Muscle of leg (tissue), 3 donors: ENCODE measurements at regions not wholly inside any gene's neighbourhood (a gene's known extent, or its start where the extent isn't known, plus 50 kb on each side); places are given as distances from the start of the nearest gene placed in this dataset.
"Not testable (repeated sequence)": the region's sequence is repeated elsewhere in the genome, so short reads cannot be mapped to it uniquely, and the experiment has no call there.

Source experiments
- DNase-seq: peaks from one replicate; pipeline ENCODE4 v3.0.0; 2013
- H3K27ac ChIP-seq: one replicate; pipeline ENCODE4 v1.5.1; 2013; ENCODE audit warnings: mild to moderate bottlenecking, low read length, control low read depth
- H3K27me3 ChIP-seq: one replicate; pipeline ENCODE4 v1.6.1; 2013; ENCODE audit warnings: low read length; ENCODE audit not compliant: control insufficient read depth, insufficient read depth
- H3K36me3 ChIP-seq: one replicate; pipeline ENCODE4 v1.6.1; 2013; ENCODE audit warnings: low read length; ENCODE audit not compliant: control insufficient read depth, insufficient read depth
- H3K4me1 ChIP-seq: one replicate; pipeline ENCODE4 v1.6.1; 2013; ENCODE audit warnings: low read length; ENCODE audit not compliant: control insufficient read depth, insufficient read depth
- H3K4me3 ChIP-seq: one replicate; pipeline ENCODE4 v1.5.1; 2013; ENCODE audit warnings: low read length, control low read depth
- H3K9me3 ChIP-seq: replicated peaks from 2 replicates; pipeline ENCODE4 v1.6.1; 2013; ENCODE audit warnings: low read depth, low read length; ENCODE audit not compliant: control insufficient read depth
- WGBS: methylation state at CpG from one replicate; pipeline ENCODE4 v1.1.5; 2013; ENCODE audit warnings: missing lambda C conversion rate; ENCODE audit not compliant: insufficient coverage; 5-methylcytosine and 5-hydroxymethylcytosine counted together

DNA sequence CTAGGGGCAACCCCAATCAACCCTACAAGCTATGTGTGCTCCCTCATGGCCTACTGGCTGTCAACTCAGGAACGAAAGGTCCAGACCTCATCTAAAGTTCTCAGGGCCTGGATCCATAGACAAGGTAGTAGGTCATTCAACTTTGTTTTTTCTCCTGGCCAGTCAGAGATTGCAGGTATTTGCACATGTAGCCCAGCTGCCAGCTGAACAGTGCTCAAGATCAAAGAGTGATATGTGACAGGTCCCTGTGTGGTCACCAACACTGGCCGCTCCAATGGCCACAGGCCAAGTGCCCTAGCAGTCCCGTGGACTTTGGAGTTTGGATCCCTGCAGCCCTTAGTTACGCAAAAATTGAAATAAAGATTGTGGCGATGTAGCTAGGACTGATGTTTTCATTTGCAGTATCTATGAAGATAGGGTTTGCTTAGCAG lies 60.6 kb upstream of the ATXN1 start:
- no peak for DNase-seq
- no peaks in the 10 kb centered on the region for H3K4me1 ChIP-seq
- no peaks in the 10 kb centered on the region for H3K27me3 ChIP-seq
- H3K27ac ChIP-seq: no peak overlapping the region
- no peak overlapping the region for H3K4me3 ChIP-seq
- no peaks in the 10 kb centered on the region for H3K36me3 ChIP-seq
- WGBS: 77% methylated on average over 3 of the region's 5 CpGs
- H3K9me3 ChIP-seq: no peaks in the 10 kb centered on the region

GRCh38 chr6:16820262-16820661 lies 59.0 kb upstream of the ATXN1 start:
- not testable (repeated sequence) for DNase-seq, H3K9me3 ChIP-seq, H3K27me3 ChIP-seq, H3K36me3 ChIP-seq, H3K27ac ChIP-seq, H3K4me1 ChIP-seq, H3K4me3 ChIP-seq
- WGBS: 100% methylated on average over 1 of the region's 3 CpGs

DNA sequence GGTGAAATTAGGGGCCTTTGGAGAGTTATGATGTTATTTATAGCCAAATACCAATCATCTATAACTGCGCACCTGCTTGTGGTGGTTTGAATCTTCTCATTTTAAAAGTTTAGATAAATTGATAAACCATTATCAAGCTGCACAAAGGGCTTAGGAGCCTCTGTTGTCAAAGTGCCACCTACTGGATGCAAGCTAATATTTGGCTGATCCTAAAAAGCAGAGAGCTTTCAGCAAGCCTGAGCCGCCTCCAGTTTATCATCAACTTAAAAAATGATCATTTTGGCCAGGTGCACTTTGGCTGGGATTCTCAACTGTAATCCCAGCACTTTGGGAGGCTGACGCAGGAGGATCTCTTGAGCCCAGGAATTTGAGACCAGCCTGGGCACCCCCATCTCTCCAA lies 58.5 kb upstream of the ATXN1 start:
- 67% methylated on average over 1 of the region's 3 CpGs for WGBS
- DNase-seq: peak; percentile 49

GRCh38 chr6:16818992-16819626 lies 57.8 kb upstream of the ATXN1 start:
- Histone ChIP-seq H3K27ac (no peak overlapping the region), H3K4me3 (no peak overlapping the region), H3K9me3 (no peaks in the 10 kb centered on the region), H3K36me3 (no peaks in the 10 kb centered on the region), H3K4me1 (no peaks in the 10 kb centered on the region), H3K27me3 (no peaks in the 10 kb centered on the region)
- DNase-seq: no peak
- WGBS: 80% methylated on average over 1 of the region's 5 CpGs

More for the DNA sequence above, 58.5 kb upstream of the ATXN1 start:
- Histone ChIP-seq H3K27ac (no peak overlapping the region), H3K27me3 (no peaks in the 10 kb centered on the region), H3K4me1 (no peaks in the 10 kb centered on the region), H3K9me3 (no peaks in the 10 kb centered on the region), H3K36me3 (no peaks in the 10 kb centered on the region), H3K4me3 (no peak overlapping the region)

DNA sequence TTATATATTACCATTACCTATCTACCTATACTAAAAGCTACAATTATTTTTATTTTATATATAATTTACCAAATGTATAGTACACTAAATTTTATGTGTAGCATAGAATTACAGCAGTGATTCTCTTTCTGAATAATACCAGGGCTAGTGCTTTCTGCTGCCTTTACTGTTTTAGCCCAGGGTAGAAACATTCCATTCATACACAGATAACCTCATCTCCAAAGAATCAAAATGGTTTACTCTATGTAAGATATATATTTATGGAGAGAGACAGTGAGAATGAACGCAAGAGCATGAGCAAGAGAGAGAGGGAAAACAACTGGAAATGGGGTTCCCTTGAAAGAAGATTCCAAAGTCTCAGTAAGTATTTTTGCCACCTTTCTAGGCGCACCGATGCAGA lies 56.3 kb upstream of the ATXN1 start:
- 84% methylated on average over 2 of the region's 3 CpGs for WGBS
- H3K4me3 ChIP-seq: no peak overlapping the region
- H3K4me1 ChIP-seq: no peaks in the 10 kb centered on the region
- no peaks in the 10 kb centered on the region for H3K27me3 ChIP-seq
- H3K27ac ChIP-seq: no peak overlapping the region
- peaks cover 5% of the 10 kb centered on the region for H3K9me3 ChIP-seq
- no peaks in the 10 kb centered on the region for H3K36me3 ChIP-seq
- no peak for DNase-seq

GRCh38 chr6:16816891-16817290 lies 55.6 kb upstream of the ATXN1 start:
- Histone ChIP-seq H3K4me3 (no peak overlapping the region), H3K36me3 (no peaks in the 10 kb centered on the region), H3K27me3 (no peaks in the 10 kb centered on the region), H3K4me1 (no peaks in the 10 kb centered on the region), H3K27ac (no peak overlapping the region), H3K9me3 (peaks cover 9% of the 10 kb centered on the region)
- 60% methylated on average over 1 of the region's 3 CpGs for WGBS
- DNase-seq: peak; percentile 42

GRCh38 chr6:16812993-16813392 lies 51.7 kb upstream of the ATXN1 start:
- DNase-seq: no peak
- Histone ChIP-seq H3K4me3 (no peak overlapping the region), H3K27me3 (no peaks in the 10 kb centered on the region), H3K4me1 (no peaks in the 10 kb centered on the region), H3K27ac (no peak overlapping the region), H3K9me3 (peaks cover 12% of the 10 kb centered on the region), H3K36me3 (no peaks in the 10 kb centered on the region)
- no CpG with 5 or more reads among the region's 2 CpGs for WGBS

DNA sequence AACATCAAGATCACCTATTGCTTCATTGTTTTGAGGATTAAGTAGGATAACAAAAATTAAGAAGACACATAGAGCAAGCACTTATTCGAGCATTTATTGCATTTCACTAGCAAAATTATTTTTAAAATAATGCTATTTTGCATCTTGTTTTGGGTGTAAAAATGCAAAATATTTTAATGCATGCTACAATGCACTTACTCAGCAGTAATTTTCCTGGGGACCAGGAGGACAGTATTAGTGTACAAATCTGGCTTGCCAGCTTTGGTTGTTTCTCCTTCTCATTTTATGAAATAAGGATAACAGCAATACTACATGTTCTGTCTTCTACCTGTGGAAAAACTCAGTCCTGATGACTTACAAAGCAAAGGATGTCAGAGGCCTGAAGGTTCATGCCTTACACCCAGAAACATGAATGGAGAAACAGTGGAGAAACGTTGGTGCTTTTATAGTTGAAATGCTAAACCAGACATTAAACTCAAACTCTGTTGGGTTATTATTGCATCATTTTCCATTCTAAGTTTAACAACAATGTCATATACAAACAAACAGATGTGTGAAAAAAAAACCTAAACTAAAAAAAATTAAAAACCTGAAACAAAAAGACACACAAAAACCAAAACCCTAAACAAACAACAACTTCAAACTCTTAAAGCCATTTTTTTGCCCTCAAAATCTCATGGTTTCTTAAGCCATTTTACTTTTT lies 50.2 kb upstream of the ATXN1 start:
- H3K27me3 ChIP-seq: no peaks in the 10 kb centered on the region
- H3K4me1 ChIP-seq: no peaks in the 10 kb centered on the region
- no CpG with 5 or more reads among the region's 2 CpGs for WGBS
- DNase-seq: no peak
- no peak overlapping the region for H3K27ac ChIP-seq
- H3K4me3 ChIP-seq: no peak overlapping the region
- no peaks in the 10 kb centered on the region for H3K36me3 ChIP-seq
- H3K9me3 ChIP-seq: peaks cover 12% of the 10 kb centered on the region
